CD4-positive, alpha-beta T cell (primary cell): ENCODE measurements at regions not wholly inside any gene's neighbourhood (a gene's known extent, or its start where the extent isn't known, plus 50 kb on each side); places are given as distances from the start of the nearest gene placed in this dataset.

ENCODE experiments used
- ATAC-seq: fragments of 200-7000 bp; cut with Tn5 transposase; one replicate; pipeline ENCODE4 v1.10.0; 2022; ENCODE audit warnings: mild to moderate bottlenecking; ENCODE audit not compliant: poor library complexity
- CTCF ChIA-PET: fragments of 350-600 bp; sonication (Branson Sonifier 250); formaldehyde crosslinking; loops from one replicate; lab custom pipeline; 2021; ENCODE audit warnings: antibody characterized with exemption, inconsistent platforms; lab: Charles Lee
- POLR2A ChIA-PET: fragments of 350-600 bp; sonication (Branson Sonifier 250); formaldehyde crosslinking; loops from one replicate; lab custom pipeline; 2021; ENCODE audit warnings: antibody characterized with exemption, inconsistent platforms; lab: Charles Lee
- DNase-seq, 14 experiments: peaks; one replicate each; pipeline ENCODE4 v3.0.0-alpha.2; 2013 to 2020; ENCODE audit warnings: mixed read lengths in 2 of 14
- H3K27ac ChIP-seq, 2 donors: one replicate each; pipeline versions ENCODE4 v1.5.1 to v1.7.0; 2013; ENCODE audit warnings: low read length in 2 of 2, low read depth in 1 of 2, mild to moderate bottlenecking in 1 of 2
- H3K27me3 ChIP-seq, 2 experiments: 1 replicate in 1 of 2; 2 replicates in 1 of 2; pipeline versions ENCODE4 v1.6.1 to v1.7.0; 2013; ENCODE audit warnings: low read length in 2 of 2, control low read depth in 1 of 2, mild to moderate bottlenecking in 1 of 2, moderate library complexity in 1 of 2; ENCODE audit not compliant: insufficient read depth in 2 of 2, control insufficient read depth in 1 of 2
- H3K36me3 ChIP-seq: one replicate; pipeline ENCODE4 v1.6.1; 2013; ENCODE audit warnings: low read length, control low read depth; ENCODE audit not compliant: insufficient read depth
- H3K4me1 ChIP-seq: one replicate; pipeline ENCODE4 v1.6.1; 2013; ENCODE audit warnings: low read length, control low read depth; ENCODE audit not compliant: insufficient read depth
- H3K4me3 ChIP-seq: one replicate; pipeline ENCODE4 v1.5.1; 2013; ENCODE audit warnings: mild to moderate bottlenecking, low read length, moderate library complexity
- H3K9me3 ChIP-seq, 2 experiments: 1 replicate in 1 of 2; 2 replicates in 1 of 2; pipeline versions ENCODE4 v1.6.1 to v1.7.0; 2013; ENCODE audit warnings: low read length in 2 of 2, mild to moderate bottlenecking in 2 of 2, control low read depth in 1 of 2, moderate library complexity in 1 of 2; ENCODE audit not compliant: control insufficient read depth in 1 of 2, insufficient read depth in 1 of 2
- H3K27ac Mint-ChIP-seq: one replicate; pipeline ENCODE4 v1.8.0; 2020; ENCODE audit warnings: mixed read lengths
- H3K27me3 Mint-ChIP-seq: one replicate; pipeline ENCODE4 v1.8.0; 2021; ENCODE audit warnings: mixed read lengths
- H3K36me3 Mint-ChIP-seq: one replicate; pipeline ENCODE4 v1.8.0; 2021; ENCODE audit warnings: low read depth, mixed read lengths
- H3K4me1 Mint-ChIP-seq: one replicate; pipeline ENCODE4 v1.8.0; 2021; ENCODE audit warnings: low read depth, mixed read lengths
- H3K4me3 Mint-ChIP-seq: one replicate; pipeline ENCODE4 v1.8.0; 2020; ENCODE audit warnings: mild to moderate bottlenecking, mixed read lengths
- H3K9me3 Mint-ChIP-seq: one replicate; pipeline ENCODE4 v1.8.0; 2020; ENCODE audit warnings: mixed read lengths
- intact Hi-C, 2 experiments: fragments of 100-400 bp; cut with DNase I in 1 of 2; cut with micrococcal nuclease in 1 of 2; formaldehyde crosslinking; loops; one replicate each; pipeline versions ENCODE4 v1.15.1 to v1.9.0; 2023 to 2025; cut with DNase I, micrococcal nuclease
- TF ChIP-seq, protein P1 (sequence below): fragments of 200-600 bp; IDR thresholded peaks from one replicate; pipeline ENCODE4 v1.8.0; 2022; ENCODE audit warnings: antibody characterized with exemption, mild to moderate bottlenecking

DNA sequence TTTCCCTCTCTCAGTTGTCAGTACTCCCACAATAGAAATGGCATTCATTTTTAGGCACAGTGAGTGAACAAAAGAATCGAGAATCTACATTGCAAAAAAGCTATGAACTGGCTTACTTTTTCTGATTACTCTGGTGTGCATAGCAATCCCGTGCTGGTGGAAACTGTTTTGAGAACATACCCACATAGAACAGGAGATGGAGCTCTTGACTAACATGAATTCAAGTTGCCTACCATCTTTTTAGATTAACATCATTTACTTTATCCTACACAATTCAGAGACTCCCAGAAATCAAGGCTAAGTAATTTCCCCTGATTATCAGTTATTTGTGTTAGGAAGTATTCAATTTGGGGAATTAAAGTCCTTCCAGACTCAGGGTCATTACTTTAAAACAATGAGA is 326.6 kb downstream of the ARPP21 start:
- ChIA-PET CTCF (no interaction called here), POLR2A (no interaction called here)
- TF ChIP-seq, protein P1, sequence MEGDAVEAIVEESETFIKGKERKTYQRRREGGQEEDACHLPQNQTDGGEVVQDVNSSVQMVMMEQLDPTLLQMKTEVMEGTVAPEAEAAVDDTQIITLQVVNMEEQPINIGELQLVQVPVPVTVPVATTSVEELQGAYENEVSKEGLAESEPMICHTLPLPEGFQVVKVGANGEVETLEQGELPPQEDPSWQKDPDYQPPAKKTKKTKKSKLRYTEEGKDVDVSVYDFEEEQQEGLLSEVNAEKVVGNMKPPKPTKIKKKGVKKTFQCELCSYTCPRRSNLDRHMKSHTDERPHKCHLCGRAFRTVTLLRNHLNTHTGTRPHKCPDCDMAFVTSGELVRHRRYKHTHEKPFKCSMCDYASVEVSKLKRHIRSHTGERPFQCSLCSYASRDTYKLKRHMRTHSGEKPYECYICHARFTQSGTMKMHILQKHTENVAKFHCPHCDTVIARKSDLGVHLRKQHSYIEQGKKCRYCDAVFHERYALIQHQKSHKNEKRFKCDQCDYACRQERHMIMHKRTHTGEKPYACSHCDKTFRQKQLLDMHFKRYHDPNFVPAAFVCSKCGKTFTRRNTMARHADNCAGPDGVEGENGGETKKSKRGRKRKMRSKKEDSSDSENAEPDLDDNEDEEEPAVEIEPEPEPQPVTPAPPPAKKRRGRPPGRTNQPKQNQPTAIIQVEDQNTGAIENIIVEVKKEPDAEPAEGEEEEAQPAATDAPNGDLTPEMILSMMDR, result no peak
- Mint-ChIP-seq H3K4me1 (no peaks in the 10 kb centered on the region), H3K27me3 (no peaks in the 10 kb centered on the region), H3K4me3 (no peak overlapping the region), H3K36me3 (no peaks in the 10 kb centered on the region), H3K27ac (no peak overlapping the region), H3K9me3 (no peaks in the 10 kb centered on the region)
- intact Hi-C loops, result loop anchor here (5.0 to 10.0 kb wide), 2 partner anchors 899 to 901 kb away; no protein-coding TSS in a partner anchor
- DNase-seq (peak in 2 of 14 experiments; percentile 8 to 13), ATAC-seq (no peak)
- H3K4me1 ChIP-seq, result no peaks in the 10 kb centered on the region
- no peaks in the 10 kb centered on the region for H3K9me3 ChIP-seq
- H3K4me3 ChIP-seq, result no peak overlapping the region
- no peaks in the 10 kb centered on the region for H3K36me3 ChIP-seq
- H3K27ac ChIP-seq, result no peak overlapping the region
- H3K27me3 ChIP-seq, result no peaks in the 10 kb centered on the region

DNA sequence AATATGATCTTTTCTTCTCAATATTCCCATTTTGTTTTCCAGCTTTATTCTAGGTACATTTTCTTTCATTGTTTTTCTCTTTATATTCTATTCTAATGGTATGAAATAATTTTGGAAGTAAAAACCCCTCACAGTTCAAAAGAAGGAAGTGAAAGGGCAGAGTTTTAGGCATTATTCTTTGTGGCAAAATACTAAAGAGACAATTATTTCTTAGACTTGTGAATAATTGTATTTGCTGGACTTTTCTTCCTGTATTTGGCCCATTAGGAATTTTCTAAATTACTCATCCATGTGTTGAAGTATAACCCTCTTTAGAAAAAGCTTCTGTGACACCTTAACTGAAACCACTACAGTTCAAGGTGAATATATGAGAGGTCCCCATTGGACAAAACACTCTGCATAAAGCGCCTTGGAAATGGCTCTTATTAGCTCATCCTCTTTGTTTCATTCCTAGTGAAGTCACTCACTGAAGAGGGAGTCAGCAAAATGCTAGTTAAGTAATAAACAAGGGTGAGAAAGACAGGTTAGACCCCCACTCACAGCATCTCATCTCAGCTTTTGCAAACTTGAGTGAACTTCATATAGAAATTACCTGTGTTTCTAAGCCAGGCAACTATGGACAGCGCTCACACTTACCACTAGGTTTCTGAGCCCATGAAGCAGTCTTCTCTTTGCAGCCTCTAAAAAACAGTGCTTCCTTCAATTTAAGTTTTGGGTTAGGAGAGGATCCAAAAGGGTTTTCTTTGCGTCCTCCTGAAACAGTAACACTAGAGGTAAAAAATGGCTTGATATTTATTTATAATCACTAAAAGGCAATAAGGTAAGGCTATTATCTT is 327.5 kb downstream of the ARPP21 start:
- intact Hi-C loops, result loop anchor here (5.0 to 10.0 kb wide), 2 partner anchors 898 to 900 kb away; no protein-coding TSS in a partner anchor
- H3K27me3 Mint-ChIP-seq, result no peaks in the 10 kb centered on the region
- DNase-seq (no peak), ATAC-seq (no peak)
- H3K4me3 Mint-ChIP-seq, result no peak overlapping the region
- H3K27ac Mint-ChIP-seq, result no peak overlapping the region
- H3K9me3 Mint-ChIP-seq, result no peaks in the 10 kb centered on the region
- Histone ChIP-seq H3K4me1 (no peaks in the 10 kb centered on the region), H3K27me3 (no peaks in the 10 kb centered on the region), H3K36me3 (no peaks in the 10 kb centered on the region), H3K27ac (no peak overlapping the region), H3K9me3 (no peaks in the 10 kb centered on the region), H3K4me3 (no peak overlapping the region)
- no peaks in the 10 kb centered on the region for H3K4me1 Mint-ChIP-seq
- POLR2A ChIA-PET, result no interaction called here
- CTCF ChIA-PET, result no interaction called here
- no peaks in the 10 kb centered on the region for H3K36me3 Mint-ChIP-seq
- TF ChIP-seq, protein P1, result no peak

DNA sequence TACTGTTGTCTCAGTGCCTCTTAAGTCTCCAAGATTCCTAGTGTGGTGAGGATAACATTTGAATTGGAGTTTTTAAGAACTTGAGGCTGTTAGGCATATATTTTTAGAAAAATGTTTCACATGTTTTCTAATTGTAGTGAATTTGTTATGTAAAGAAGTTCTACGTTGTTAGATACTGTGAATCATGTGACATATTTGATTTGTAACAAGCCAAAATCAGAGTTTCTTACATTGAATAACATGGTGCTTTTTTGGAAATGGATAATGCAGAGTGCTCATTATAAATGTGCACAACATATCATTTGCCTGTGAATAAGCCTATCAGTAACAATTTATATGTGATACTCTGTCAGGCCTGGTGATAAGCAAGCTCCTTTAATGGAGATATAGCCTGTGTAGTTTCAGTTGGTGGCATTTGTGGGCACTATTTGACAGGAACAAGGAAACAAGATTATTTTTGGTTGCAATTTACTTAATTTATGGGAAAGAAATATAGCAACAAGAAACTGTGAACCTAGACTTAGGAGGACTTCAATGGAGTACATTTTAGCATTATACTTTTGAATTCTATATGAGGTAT is 328.8 kb downstream of the ARPP21 start:
- TF ChIP-seq, protein P1, result no peak
- H3K27ac Mint-ChIP-seq, result no peak overlapping the region
- H3K27me3 Mint-ChIP-seq, result no peaks in the 10 kb centered on the region

More for the DNA sequence above, 328.8 kb downstream of the ARPP21 start:
- POLR2A ChIA-PET, result no interaction called here
- Histone ChIP-seq H3K27me3 (no peaks in the 10 kb centered on the region), H3K9me3 (no peaks in the 10 kb centered on the region), H3K36me3 (no peaks in the 10 kb centered on the region), H3K27ac (no peak overlapping the region), H3K4me1 (no peaks in the 10 kb centered on the region), H3K4me3 (no peak overlapping the region)
- CTCF ChIA-PET, result no interaction called here
- H3K4me1 Mint-ChIP-seq, result no peaks in the 10 kb centered on the region
- H3K9me3 Mint-ChIP-seq, result no peaks in the 10 kb centered on the region
- DNase-seq (no peak), ATAC-seq (no peak)
- intact Hi-C loops, result loop anchor here (5.0 to 10.0 kb wide), 2 partner anchors 897 to 899 kb away; no protein-coding TSS in a partner anchor
- H3K4me3 Mint-ChIP-seq, result no peak overlapping the region
- H3K36me3 Mint-ChIP-seq, result no peaks in the 10 kb centered on the region
